GM23248 (cell line): ENCODE measurements at regions not wholly inside any gene's neighbourhood (a gene's known extent, or its start where the extent isn't known, plus 50 kb on each side); places are given as distances from the start of the nearest gene placed in this dataset.

Experiments
- EZH2 ChIP-seq: fragments of 200-600 bp; sonication (generic); IDR thresholded peaks from 2 replicates; pipeline ENCODE4 v1.6.1; 2018; ENCODE audit warnings: antibody characterized with exemption, mild to moderate bottlenecking; ENCODE audit not compliant: insufficient read depth, poor library complexity, severe bottlenecking
- EZH2phosphoT487 ChIP-seq: fragments of 200-600 bp; sonication (generic); IDR thresholded peaks from 2 replicates; pipeline ENCODE4 v1.6.1; 2018; ENCODE audit warnings: antibody characterized with exemption, moderate library complexity, mild to moderate bottlenecking, low read depth; ENCODE audit not compliant: insufficient read depth

- TF ChIP-seq EZH2phosphoT487 (no peak), EZH2 (no peak)
These were observed 136.1 kb downstream of the ANKRD60 start for GRCh38 chr20:58092353-58092752.
